DMS53 (cell line): ENCODE measurements at regions not wholly inside any gene's neighbourhood (a gene's known extent, or its start where the extent isn't known, plus 50 kb on each side); places are given as distances from the start of the nearest gene placed in this dataset.

ENCODE experiments used
- DNase-seq: peaks from one replicate; lab custom pipeline; 2025; lab: John Stamatoyannopoulos, UW

GRCh38 chr12:47560415-47560814, 145.4 kb downstream of the RPAP3 start:
- no peak for DNase-seq

- DNase-seq: no peak
Observed at GRCh38 chr12:47558625-47559345, 147.0 kb downstream of the RPAP3 start.

- no peak for DNase-seq
Observed at GRCh38 chr12:47557386-47557785, 148.4 kb downstream of the RPAP3 start.

- no peak for DNase-seq
Observed at GRCh38 chr12:47556261-47557030, 149.4 kb downstream of the RPAP3 start.

GRCh38 chr12:47554046-47554653, 151.7 kb downstream of the RPAP3 start:
- DNase-seq: no peak

GRCh38 chr12:47553266-47553665, 152.6 kb downstream of the RPAP3 start:
- no peak for DNase-seq

- DNase-seq: peak; percentile 26
Observed at GRCh38 chr12:47551426-47551851, 154.4 kb downstream of the RPAP3 start.

- DNase-seq: no peak
Observed at GRCh38 chr12:47549258-47549657, 156.6 kb downstream of the RPAP3 start.

GRCh38 chr12:47548401-47548800, 157.4 kb downstream of the RPAP3 start:
- no peak for DNase-seq

GRCh38 chr12:47547077-47547476, 158.8 kb downstream of the RPAP3 start:
- DNase-seq: peak; percentile 66

- no peak for DNase-seq
Observed at GRCh38 chr12:47545938-47546609, 159.8 kb downstream of the RPAP3 start.

GRCh38 chr12:47534695-47535094, 171.1 kb downstream of the RPAP3 start:
- DNase-seq: no peak

GRCh38 chr12:47530050-47530449, 175.8 kb downstream of the RPAP3 start:
- DNase-seq: no peak

GRCh38 chr12:47527816-47528215, 178.0 kb downstream of the RPAP3 start:
- DNase-seq: no peak

- no peak for DNase-seq
Observed at GRCh38 chr12:47520029-47520428, 185.8 kb downstream of the RPAP3 start.

GRCh38 chr12:47517122-47517521, 188.7 kb downstream of the RPAP3 start:
- no peak for DNase-seq

GRCh38 chr12:47509398-47509851, 196.4 kb downstream of the RPAP3 start:
- DNase-seq: no peak

- no peak for DNase-seq
Observed at GRCh38 chr12:47507221-47507620, 198.6 kb downstream of the RPAP3 start.

GRCh38 chr12:47504775-47505446, 200.9 kb downstream of the RPAP3 start:
- DNase-seq: no peak

GRCh38 chr12:47493801-47494200, 212.0 kb downstream of the RPAP3 start:
- DNase-seq: no peak

GRCh38 chr12:47491516-47492305, 214.1 kb downstream of the RPAP3 start:
- DNase-seq: no peak
